ENCODE measurements at regions not wholly inside any gene's neighbourhood (a gene's known extent, or its start where the extent isn't known, plus 50 kb on each side); places are given as distances from the start of the nearest gene placed in this dataset.

- TF ChIP-seq POLR2A (IDR thresholded peaks at IDR 0.05; ENCODE audit: low read depth, low read length) (no peak), POLR2AphosphoS5 (IDR thresholded peaks at IDR 0.05; ENCODE audit: low read depth, low read length) (no peak), TAF1 (IDR thresholded peaks at IDR 0.05; ENCODE audit: low read depth, low read length) (no peak), POU2F2 (IDR thresholded peaks at IDR 0.05; ENCODE audit: low read depth, low read length) (no peak), PAX5 (IDR thresholded peaks at IDR 0.05; ENCODE audit: insufficient read depth, low read length, severe bottlenecking) (no peak), SPI1 (IDR thresholded peaks at IDR 0.05; ENCODE audit: low read depth, low read length) (no peak)
Observed at GRCh38 chr1:208350815-208351214, 106.6 kb upstream of the PLXNA2 start.

Data from GM12891 (cell line).